ENCODE measurements at regions not wholly inside any gene's neighbourhood (a gene's known extent, or its start where the extent isn't known, plus 50 kb on each side); places are given as distances from the start of the nearest gene placed in this dataset.
"Not testable (repeated sequence)": the region's sequence is repeated elsewhere in the genome, so short reads cannot be mapped to it uniquely, and the experiment has no call there.

DNA sequence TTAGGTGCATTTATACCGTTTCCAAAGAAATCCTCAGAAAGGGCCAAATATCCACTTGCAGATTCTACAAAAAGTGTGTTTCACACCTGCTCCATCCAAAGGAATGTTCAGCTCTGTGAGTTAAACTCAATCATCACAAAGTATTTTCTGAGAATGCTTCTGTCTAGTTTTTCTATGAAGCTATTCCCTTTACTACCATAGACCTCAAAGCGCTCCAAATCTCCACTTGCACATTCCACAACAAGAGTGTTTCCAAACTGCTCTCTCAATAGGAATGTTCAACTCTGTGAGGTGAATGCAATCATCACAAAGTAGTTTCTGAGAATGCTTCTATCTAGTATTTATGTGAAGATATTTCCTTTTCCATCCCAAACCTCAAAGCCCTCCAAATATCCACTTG is 412.7 kb upstream of the WSB1 start:
- not testable (repeated sequence) for DNase-seq

DNA sequence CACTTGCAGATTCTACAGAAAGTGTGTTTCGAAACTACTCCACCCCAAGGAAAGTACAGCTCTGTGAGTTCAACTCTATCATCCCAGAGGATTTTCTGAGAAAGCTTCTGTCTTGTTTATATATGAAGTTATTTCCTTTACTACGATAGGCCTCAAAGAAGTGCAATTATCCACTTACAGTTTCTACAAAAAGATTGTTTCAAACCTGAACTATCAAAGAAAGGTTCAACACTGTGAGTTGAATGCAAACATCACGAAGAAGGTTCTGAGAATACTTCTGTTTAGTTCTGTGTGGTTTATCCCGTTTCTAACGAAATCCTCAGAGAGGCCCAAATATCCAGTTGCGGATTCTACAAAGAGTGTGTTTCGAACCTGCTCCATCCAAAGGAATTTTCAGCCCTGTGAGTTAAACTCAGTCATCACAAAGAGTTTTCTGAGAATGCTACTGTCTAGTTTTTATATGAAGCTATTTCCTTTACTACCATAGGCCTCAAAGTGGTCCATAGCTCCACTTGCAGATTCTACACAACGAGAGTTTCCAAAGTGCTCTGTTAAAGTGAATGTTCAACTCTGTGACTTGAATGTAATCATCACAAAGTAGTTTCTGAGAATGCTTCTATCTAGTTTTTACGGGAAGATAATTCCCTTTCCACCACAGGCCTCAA is 411.7 kb upstream of the WSB1 start:
- DNase-seq: not testable (repeated sequence)

GRCh38 chr17:26883878-26884740 is 409.8 kb upstream of the WSB1 start:
- DNase-seq: not testable (repeated sequence)

DNA sequence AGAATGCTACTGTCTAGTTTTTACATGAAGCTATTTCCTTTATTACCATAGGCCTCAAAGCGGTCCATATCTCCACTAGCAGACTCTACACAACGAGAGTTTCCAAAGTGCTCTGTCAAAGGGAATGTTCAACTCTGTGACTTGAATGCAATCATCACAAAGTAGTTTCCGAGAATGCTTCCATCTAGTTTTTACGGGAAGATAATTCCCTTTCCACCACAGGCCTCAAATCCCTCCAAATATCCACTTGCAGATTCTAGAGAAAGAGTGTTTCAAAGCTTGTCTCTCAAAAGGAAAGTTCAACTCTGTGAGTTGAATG is 409.2 kb upstream of the WSB1 start:
- not testable (repeated sequence) for DNase-seq

GRCh38 chr17:26885244-26885970 is 408.5 kb upstream of the WSB1 start:
- peak; percentile 11 to 13 for DNase-seq

Measured in activated T-cell treated with anti-CD3 and anti-CD28 coated beads, Interleukin-2, amount 50 U/mL, for 48 hours (primary cell).